ENCODE measurements at regions not wholly inside any gene's neighbourhood (a gene's known extent, or its start where the extent isn't known, plus 50 kb on each side); places are given as distances from the start of the nearest gene placed in this dataset.

DNA sequence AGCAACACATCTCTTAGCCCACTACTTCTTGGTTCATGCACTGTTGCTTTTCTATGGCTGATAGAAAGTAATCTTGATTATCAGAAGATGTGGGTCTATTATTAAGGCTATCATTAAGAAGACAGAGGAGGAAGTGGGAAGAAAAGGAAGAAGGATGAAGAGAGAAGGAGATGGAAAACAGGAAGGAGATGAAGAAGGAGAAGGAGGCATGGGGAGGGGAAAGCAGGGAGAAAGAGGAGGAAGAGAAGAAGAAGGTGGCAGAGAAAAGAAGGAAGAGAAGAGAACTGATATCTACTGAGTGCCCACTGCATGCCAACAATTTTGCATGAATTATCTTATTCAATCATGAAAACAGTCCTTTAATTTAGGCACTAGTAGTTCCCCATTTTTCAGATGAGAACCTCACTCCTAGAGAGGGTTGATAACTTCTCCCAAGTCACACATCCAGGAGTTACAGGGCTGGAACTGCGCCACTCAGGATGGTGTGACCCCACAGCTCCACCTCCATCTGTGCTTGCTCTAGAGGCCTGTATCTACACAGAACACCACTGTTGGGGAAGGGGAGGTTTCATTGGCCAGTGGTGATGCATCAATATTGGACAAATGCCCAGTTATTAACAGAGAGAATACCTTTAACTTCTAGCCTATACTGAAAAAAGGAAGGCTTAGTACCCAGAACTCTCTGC lies 147.4 kb downstream of the CXCL12 start:
- Histone ChIP-seq H3K4me1 (replicated peaks) (no peaks in the 10 kb centered on the region), H3K36me3 (no peaks in the 10 kb centered on the region), H3K4me3 (no peak overlapping the region), H3K9me3 (replicated peaks) (no peaks in the 10 kb centered on the region; the same call in 1 of the 2 replicates), H3K27me3 (replicated peaks) (no peaks in the 10 kb centered on the region), H3K27ac (no peak overlapping the region)
- DNase-seq (ENCODE audit: low read depth in 1 of 2, low spot score in 2 of 2): no peak

GRCh38 chr10:44235363-44235762 lies 149.5 kb downstream of the CXCL12 start:
- H3K36me3 ChIP-seq: no peaks in the 10 kb centered on the region
- no peak for DNase-seq (ENCODE audit: low read depth in 1 of 2, low spot score in 2 of 2)
- H3K4me3 ChIP-seq: no peak overlapping the region
- H3K27me3 ChIP-seq (replicated peaks): no peaks in the 10 kb centered on the region
- H3K4me1 ChIP-seq (replicated peaks): no peaks in the 10 kb centered on the region
- H3K9me3 ChIP-seq (replicated peaks): no peaks in the 10 kb centered on the region; the same call in 1 of the 2 replicates
- no peak overlapping the region for H3K27ac ChIP-seq

DNA sequence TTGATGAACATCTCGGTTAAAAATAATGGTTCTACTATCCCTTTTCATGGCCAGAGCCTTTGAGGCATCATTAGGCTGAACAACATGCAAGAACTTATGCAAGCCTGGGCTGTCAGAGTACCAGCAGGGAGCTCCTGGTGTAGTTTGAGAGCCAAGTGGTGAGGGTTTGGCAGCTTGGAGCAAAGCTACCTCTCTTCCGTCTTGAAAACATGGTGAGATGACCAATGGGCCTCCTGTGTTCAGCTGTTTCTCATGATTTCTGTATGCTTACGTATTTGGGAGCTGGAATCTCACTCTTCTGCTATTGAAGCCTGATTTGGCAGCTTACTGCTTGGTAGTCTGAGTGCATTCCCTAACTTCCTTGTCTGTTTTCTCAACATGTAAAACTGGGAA lies 150.4 kb downstream of the CXCL12 start:
- no peaks in the 10 kb centered on the region; the same call in 1 of the 2 replicates for H3K9me3 ChIP-seq (replicated peaks)
- no peak for DNase-seq (ENCODE audit: low read depth in 1 of 2, low spot score in 2 of 2)
- H3K4me1 ChIP-seq (replicated peaks): no peaks in the 10 kb centered on the region
- no peak overlapping the region for H3K4me3 ChIP-seq
- no peaks in the 10 kb centered on the region for H3K27me3 ChIP-seq (replicated peaks)
- H3K36me3 ChIP-seq: no peaks in the 10 kb centered on the region
- H3K27ac ChIP-seq: no peak overlapping the region

DNA sequence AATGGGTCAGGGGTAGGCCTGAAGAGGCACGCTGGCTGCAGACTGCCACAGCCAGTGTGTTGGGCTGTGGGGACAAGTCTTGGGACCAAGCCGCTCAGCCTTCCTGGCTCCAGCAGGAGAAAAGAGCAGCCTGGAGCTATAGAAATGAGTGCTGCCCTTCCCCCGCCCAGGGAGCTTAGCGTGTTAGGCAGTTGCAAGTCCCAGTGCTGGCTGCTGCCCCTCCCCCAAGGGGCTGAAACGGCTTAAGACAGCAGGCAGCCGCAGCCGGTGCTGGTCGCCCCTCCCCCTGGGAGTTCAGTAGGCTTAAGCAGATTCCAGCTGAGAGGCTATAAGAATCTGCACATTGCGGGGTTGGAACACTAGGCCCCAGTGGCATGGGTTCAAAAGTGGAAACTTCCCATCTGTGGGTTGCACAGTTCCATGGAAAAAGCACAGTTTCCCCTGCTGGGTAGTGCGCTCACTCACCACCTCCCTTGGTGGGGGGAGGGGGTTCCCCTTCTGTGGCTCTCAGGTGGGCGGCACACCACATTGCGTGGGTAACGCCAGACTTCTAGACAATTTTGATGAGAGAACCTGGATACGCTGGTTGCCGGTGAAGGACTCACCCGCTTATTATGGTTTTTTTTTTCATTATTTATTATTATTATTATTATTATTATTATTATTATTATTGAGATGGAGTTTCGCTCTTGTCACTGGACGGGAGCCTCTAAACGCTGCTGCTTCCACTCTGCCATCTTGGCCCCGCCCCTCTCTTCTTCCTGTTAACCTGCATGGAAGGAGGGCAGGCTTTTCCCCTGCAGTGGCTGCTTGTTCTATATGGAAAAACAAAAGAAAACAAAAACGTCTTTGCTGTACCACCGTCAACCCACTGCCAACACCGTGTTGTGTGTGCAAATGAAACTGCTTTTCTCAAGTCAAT lies 151.1 kb downstream of the CXCL12 start:
- no peaks in the 10 kb centered on the region for H3K27me3 ChIP-seq (replicated peaks)
- DNase-seq (ENCODE audit: low read depth in 1 of 2, low spot score in 2 of 2): no peak

DNA sequence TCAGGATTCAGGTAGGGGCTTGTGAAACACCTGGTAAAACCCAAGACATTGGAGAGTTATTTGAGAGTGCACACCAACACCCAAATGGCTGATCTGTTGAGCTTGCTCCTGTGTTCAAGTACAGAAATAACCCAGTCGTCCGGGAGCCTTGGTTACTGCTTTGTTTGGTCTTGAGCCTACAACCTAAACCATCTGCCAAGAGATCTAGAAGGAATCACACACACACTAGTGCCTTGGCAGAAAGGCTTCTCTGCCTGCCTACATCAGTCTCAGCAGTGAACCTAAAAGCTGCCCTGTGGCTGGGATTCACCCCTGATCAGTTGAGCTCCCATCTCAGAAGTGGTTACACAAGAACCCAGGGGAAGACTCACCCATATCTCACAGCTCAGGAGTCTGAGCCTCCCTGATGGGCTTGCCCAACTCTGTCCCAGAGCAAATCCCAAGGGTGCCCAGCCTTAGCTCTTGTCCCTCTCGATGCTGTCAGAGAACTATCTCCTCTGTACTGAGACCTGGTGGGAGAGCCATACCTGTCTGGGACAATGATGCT lies 167.6 kb downstream of the CXCL12 start:
- Histone ChIP-seq H3K4me1 (replicated peaks) (no peaks in the 10 kb centered on the region), H3K27me3 (replicated peaks) (no peaks in the 10 kb centered on the region), H3K9me3 (replicated peaks) (no peaks in the 10 kb centered on the region), H3K4me3 (no peak overlapping the region), H3K36me3 (no peaks in the 10 kb centered on the region), H3K27ac (no peak overlapping the region)
- DNase-seq (ENCODE audit: low read depth in 1 of 2, low spot score in 2 of 2): no peak

More for the DNA sequence above, 151.1 kb downstream of the CXCL12 start:
- H3K36me3 ChIP-seq: no peaks in the 10 kb centered on the region
- no peak overlapping the region for H3K4me3 ChIP-seq
- H3K4me1 ChIP-seq (replicated peaks): no peaks in the 10 kb centered on the region
- no peaks in the 10 kb centered on the region; the same call in 1 of the 2 replicates for H3K9me3 ChIP-seq (replicated peaks)
- no peak overlapping the region for H3K27ac ChIP-seq

DNA sequence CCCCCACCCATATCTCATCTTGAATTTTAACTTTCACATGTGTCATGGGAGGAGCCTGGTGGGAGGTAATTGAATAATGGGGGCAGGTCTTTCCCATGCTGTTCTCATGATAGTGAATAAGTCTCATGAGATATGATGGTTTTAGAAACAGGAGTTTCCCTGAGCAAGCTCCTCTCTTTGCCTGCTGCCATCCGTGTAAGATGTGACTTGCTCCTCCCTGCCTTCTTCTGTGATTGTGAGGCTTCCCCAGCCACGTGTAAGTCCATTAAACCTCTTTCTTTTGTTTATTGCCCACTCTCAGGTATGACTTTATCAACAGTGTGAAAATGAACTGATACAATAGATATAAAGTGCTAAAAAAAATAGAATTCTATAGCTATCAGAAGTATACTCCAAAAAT lies 168.8 kb downstream of the CXCL12 start:
- Histone ChIP-seq H3K27me3 (replicated peaks) (no peaks in the 10 kb centered on the region), H3K36me3 (no peaks in the 10 kb centered on the region), H3K9me3 (replicated peaks) (no peaks in the 10 kb centered on the region), H3K4me3 (no peak overlapping the region), H3K4me1 (replicated peaks) (no peaks in the 10 kb centered on the region), H3K27ac (no peak overlapping the region)
- no peak for DNase-seq (ENCODE audit: low read depth in 1 of 2, low spot score in 2 of 2)

DNA sequence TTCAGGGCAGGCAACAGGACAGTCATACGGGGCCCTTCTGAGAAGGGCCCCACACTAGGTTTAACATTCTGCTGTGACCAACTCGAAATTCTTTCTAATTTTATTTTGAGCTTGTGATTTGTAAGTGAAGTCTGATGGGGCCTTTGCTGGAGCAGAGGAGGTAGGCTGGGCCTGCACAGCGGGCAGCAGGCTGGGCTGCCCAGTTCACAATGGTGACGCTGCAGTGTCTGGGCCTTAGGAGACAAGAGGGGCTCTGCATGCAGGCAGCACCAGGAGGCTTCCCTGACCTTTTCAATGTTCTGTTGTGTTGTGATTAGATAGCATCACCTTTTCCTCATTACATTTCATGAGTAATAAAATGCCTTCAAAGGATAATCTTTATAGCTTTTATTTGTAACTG lies 175.1 kb downstream of the CXCL12 start:
- Histone ChIP-seq H3K27me3 (replicated peaks) (no peaks in the 10 kb centered on the region), H3K27ac (no peak overlapping the region), H3K4me1 (replicated peaks) (no peaks in the 10 kb centered on the region), H3K9me3 (replicated peaks) (no peaks in the 10 kb centered on the region), H3K36me3 (no peaks in the 10 kb centered on the region), H3K4me3 (no peak overlapping the region)
- no peak for DNase-seq (ENCODE audit: low read depth in 1 of 2, low spot score in 2 of 2)

GRCh38 chr10:44207160-44207559 lies 177.7 kb downstream of the CXCL12 start:
- Histone ChIP-seq H3K27ac (no peak overlapping the region), H3K4me1 (replicated peaks) (no peaks in the 10 kb centered on the region), H3K27me3 (replicated peaks) (no peaks in the 10 kb centered on the region), H3K36me3 (no peaks in the 10 kb centered on the region), H3K9me3 (replicated peaks) (no peaks in the 10 kb centered on the region), H3K4me3 (no peak overlapping the region)
- DNase-seq (ENCODE audit: low read depth in 1 of 2, low spot score in 2 of 2): no peak

- no peak overlapping the region for H3K27ac ChIP-seq
- H3K4me3 ChIP-seq: no peak overlapping the region
- H3K36me3 ChIP-seq: no peaks in the 10 kb centered on the region
- no peaks in the 10 kb centered on the region for H3K9me3 ChIP-seq (replicated peaks)
- DNase-seq (ENCODE audit: low read depth in 1 of 2, low spot score in 2 of 2): no peak
- H3K4me1 ChIP-seq (replicated peaks): no peaks in the 10 kb centered on the region
- H3K27me3 ChIP-seq (replicated peaks): no peaks in the 10 kb centered on the region
These were observed 178.6 kb downstream of the CXCL12 start for GRCh38 chr10:44206127-44206818.

DNA sequence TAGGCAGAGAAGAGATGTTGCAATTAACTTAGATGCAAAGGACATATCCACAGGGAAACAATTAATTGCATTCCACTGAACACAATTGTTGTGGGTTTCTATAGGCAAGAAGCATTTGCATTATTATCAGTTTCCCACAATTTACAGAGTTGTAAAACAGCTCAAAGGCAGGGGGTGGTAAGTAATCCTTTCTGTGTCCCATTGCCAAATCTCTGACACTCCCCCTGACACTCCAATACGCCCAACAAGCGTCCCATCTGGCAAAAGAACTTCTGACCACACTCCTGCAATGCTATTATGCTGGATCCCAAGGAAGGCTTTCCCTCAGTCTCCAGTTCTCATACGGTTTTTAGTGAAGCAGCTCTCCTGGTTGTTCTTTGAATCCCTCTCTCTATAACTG lies 179.8 kb downstream of the CXCL12 start:
- Histone ChIP-seq H3K27ac (no peak overlapping the region), H3K27me3 (replicated peaks) (no peaks in the 10 kb centered on the region), H3K4me1 (replicated peaks) (no peaks in the 10 kb centered on the region), H3K9me3 (replicated peaks) (no peaks in the 10 kb centered on the region), H3K36me3 (no peaks in the 10 kb centered on the region), H3K4me3 (no peak overlapping the region)
- no peak for DNase-seq (ENCODE audit: low read depth in 1 of 2, low spot score in 2 of 2)

DNA sequence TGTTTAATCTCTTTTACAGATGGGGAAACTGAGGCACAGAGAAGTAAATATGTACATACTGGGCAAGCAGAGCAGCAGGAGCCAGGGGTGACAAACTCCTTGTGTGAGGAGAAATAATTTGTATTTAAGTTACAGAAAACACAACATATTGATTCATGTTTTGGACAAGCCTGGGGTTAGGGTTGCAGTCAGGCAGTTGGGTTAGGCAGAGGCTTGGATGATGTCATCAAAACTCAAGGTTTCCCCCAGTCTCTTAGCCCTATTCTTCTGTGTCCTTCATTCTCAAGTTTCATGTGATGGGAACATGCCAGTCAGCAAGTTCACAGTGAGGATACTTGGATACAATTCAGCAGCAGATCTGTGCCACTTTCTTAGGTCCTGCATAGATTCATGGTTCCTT lies 181.4 kb downstream of the CXCL12 start:
- Histone ChIP-seq H3K9me3 (replicated peaks) (no peaks in the 10 kb centered on the region), H3K4me3 (no peak overlapping the region), H3K27ac (no peak overlapping the region), H3K4me1 (replicated peaks) (peaks cover 1% of the 10 kb centered on the region), H3K36me3 (no peaks in the 10 kb centered on the region), H3K27me3 (replicated peaks) (no peaks in the 10 kb centered on the region)
- DNase-seq (ENCODE audit: low read depth in 1 of 2, low spot score in 2 of 2): no peak

- Histone ChIP-seq H3K4me1 (replicated peaks) (peaks cover 7% of the 10 kb centered on the region), H3K4me3 (no peak overlapping the region), H3K27ac (no peak overlapping the region), H3K27me3 (replicated peaks) (no peaks in the 10 kb centered on the region), H3K9me3 (replicated peaks) (no peaks in the 10 kb centered on the region), H3K36me3 (no peaks in the 10 kb centered on the region)
- no peak for DNase-seq (ENCODE audit: low read depth in 1 of 2, low spot score in 2 of 2)
These were observed 181.9 kb downstream of the CXCL12 start for GRCh38 chr10:44202952-44203351.

DNA sequence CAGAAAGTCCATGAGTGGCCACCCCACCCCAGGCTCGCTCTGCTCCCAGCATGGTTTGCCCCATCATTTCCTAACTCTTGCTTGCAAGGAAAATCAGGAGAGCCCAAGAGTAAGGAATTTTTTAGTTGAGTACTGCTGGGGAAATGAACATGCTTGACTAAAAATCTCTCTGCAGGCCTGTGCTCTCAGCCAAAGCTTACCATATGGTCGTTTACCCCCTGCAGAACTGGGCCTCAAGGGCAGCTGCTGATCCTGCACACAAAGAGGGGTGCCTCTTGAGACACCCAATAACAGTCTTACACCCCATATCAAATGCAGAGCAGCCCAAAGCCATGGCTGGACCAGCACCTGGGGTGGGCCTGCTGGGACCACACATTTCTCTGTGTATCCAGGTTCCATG lies 183.2 kb downstream of the CXCL12 start:
- Histone ChIP-seq H3K4me1 (replicated peaks) (peaks cover 11% of the 10 kb centered on the region), H3K27ac (no peak overlapping the region), H3K27me3 (replicated peaks) (no peaks in the 10 kb centered on the region), H3K4me3 (no peak overlapping the region), H3K9me3 (replicated peaks) (no peaks in the 10 kb centered on the region), H3K36me3 (no peaks in the 10 kb centered on the region)
- DNase-seq (ENCODE audit: low read depth in 1 of 2, low spot score in 2 of 2): no peak

All from SJSA1 (cell line).